NCI-H82 treated with DMSO at 0.1 percent for 48 hours (cell line): ENCODE measurements at regions not wholly inside any gene's neighbourhood (a gene's known extent, or its start where the extent isn't known, plus 50 kb on each side); places are given as distances from the start of the nearest gene placed in this dataset.
A peak's percentile ranks its signal among the peaks of the same experiment; 100 is the strongest.
"Not testable (repeated sequence)": the region's sequence is repeated elsewhere in the genome, so short reads cannot be mapped to it uniquely, and the experiment has no call there.

Source experiments
- DNase-seq: peaks from one replicate; lab custom pipeline; 2025; ENCODE audit not compliant: unreplicated experiment; lab: John Stamatoyannopoulos, UW

DNA sequence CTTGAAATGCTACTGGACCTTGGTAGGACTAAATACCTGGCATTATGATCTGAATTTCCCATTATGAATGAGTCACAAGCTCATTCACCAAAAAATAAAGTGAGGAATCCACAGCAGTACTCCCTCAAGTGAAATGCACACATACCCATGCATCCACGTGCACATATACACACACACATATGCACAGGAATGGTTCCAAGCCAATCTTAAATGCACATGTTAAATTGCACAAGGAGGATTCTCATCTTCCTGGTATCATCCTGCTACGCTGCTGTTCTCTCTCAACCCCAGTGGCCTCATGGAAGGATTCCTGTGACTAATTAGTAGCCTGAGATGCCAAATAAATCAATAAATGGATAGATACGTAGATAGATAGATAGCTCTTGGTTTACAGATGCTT is 132.1 kb upstream of the KLF12 start:
- no peak for DNase-seq

DNA sequence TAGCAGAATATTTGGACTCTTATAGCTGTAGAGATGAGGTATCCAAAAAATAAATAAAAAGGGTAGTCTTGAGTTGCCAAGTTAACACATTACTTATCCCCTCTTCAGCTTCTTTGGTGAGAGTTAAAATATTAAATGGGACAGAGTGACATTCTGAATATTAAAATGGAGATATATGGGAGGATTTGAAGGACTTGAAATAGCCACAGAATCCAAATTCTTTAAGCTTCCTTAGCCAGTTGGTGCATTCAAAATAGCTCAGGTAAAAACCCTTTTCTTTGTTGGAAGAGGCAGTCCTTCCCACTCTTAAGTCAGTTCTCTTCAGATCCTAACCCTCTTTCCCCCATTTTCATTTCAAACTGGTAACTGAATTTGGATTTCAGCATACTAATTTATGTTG is 130.1 kb upstream of the KLF12 start:
- DNase-seq, result no peak

GRCh38 chr13:74260420-74260819 is 126.2 kb upstream of the KLF12 start:
- not testable (repeated sequence) for DNase-seq

DNA sequence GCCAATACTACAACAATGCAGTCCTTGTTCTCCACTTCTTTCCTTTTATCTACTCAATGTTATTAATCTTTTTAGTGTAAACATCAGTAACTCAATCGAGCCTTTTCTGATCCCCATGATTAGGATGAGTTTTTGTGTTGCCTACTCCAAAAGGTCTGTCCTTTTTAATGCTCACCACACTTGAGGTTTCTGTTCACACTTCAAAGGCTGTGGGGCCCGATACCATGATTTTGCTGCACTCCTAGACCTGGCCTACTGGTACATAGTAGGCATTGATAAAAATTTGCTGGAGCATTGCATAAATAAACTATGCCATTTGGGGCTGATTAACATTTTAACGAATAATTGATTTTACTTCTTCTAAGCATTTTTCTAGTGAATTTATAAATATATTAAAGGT is 125.4 kb upstream of the KLF12 start:
- DNase-seq, result no peak

- peak; percentile 64 for DNase-seq
These were observed 124.8 kb upstream of the KLF12 start for GRCh38 chr13:74258961-74259360.

DNA sequence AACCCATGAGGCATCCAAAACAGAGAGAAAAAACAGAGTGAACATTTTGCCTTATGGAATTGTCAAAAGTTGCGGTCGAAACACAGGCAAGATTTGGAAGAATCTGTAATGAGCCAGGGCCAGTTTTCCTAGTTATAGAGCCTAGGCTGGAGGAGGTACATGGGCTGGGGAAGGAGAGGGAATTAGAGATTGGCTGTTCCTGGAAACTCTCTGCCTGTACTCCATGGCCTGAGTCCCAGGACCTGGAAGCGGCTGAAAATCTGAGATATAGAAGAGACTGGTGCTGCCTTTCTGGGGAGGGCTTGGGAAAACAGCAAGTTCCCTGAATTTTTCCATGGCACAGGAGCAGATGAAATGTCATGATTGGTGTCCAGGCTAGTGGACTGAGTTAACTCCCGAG is 122.8 kb upstream of the KLF12 start:
- DNase-seq, result no peak

- no peak for DNase-seq
These were observed 119.0 kb upstream of the KLF12 start for GRCh38 chr13:74253161-74253560.

- DNase-seq, result no peak
These were observed 117.7 kb upstream of the KLF12 start for GRCh38 chr13:74251778-74252519.

- no peak for DNase-seq
These were observed 116.6 kb upstream of the KLF12 start for GRCh38 chr13:74250738-74251190.

GRCh38 chr13:74248477-74248876 is 114.3 kb upstream of the KLF12 start:
- no peak for DNase-seq

- DNase-seq, result no peak
These were observed 112.3 kb upstream of the KLF12 start for GRCh38 chr13:74246487-74246886.

DNA sequence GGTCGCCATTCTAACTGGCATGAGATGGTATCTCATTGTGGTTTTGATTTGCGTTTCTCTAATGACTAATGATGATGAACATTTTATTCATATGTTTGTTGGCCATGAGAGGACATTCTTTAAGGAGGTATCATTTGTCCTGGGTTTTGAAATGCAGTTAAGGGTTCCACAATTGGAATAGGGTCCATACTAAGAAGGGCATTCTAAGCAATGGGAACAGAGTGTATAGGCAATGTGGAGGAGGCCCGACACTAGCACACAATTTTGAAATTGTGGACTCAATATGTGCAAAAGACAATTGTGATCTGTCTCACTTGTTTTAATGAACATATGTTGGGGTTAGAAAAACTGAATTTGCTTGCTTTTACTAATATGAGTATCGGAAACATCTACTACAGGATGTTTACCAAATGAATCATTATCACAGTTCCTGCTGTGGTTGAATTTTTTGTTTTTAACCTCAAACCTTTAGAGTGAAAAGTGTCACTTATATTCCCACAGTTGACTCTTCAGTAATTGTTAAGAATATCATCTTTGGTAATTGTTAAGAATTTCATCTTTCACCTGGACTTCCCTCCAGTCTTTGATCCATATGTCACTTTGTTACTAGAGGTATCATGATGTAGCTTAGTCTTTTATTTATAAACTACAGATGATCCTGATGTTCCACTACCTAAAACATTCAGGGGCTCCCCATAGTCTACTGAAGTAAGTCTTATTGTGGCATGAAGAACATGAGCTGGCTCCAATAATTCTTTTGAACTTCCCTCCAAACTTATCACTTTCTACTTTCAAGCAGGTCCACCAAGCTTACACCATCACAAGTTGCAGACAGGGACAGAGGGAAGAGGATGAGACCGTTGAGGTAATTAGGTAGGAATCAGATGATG is 109.7 kb upstream of the KLF12 start:
- no peak for DNase-seq

DNA sequence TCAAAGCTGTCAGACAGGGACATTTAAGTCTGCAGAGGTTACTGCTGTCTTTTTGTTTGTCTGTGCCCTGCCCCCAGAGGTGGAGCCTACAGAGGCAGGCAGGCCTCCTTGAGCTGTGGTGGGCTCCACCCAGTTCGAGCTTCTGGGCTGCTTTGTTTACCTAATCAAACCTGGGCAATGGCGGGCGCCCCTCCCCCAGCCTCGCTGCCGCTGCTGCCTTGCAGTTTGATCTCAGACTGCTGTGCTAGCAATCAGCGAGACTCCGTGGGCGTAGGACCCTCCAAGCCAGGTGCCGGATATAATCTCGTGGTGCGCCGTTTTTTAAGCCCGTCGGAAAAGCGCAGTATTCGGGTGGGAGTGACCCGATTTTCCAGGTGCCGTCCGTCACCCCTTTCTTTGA is 107.1 kb upstream of the KLF12 start:
- not testable (repeated sequence) for DNase-seq

GRCh38 chr13:74230984-74231501 is 96.8 kb upstream of the KLF12 start:
- no peak for DNase-seq

DNA sequence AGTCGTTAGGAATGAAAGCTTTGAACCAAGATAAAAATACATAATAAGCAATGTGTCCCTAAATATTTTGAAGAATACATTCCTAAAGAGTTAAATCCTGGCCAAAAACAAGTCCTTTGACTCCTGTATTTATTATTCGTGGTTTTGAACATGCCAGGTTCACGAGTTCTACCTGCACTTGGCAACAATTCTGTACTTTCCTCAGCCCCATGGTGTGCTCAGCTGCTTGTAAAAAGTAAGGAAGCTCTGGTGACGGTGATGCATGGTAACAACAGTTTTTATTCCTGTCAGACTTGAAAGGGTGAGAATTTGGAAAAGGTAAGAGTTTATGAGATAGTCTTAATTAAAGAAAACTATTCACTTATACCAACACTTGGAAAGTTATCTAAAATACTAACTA is 95.0 kb upstream of the KLF12 start:
- no peak for DNase-seq

- no peak for DNase-seq
These were observed 93.4 kb upstream of the KLF12 start for GRCh38 chr13:74227476-74228158.

- peak; percentile 38 for DNase-seq
These were observed 92.7 kb upstream of the KLF12 start for GRCh38 chr13:74226791-74227475.

DNA sequence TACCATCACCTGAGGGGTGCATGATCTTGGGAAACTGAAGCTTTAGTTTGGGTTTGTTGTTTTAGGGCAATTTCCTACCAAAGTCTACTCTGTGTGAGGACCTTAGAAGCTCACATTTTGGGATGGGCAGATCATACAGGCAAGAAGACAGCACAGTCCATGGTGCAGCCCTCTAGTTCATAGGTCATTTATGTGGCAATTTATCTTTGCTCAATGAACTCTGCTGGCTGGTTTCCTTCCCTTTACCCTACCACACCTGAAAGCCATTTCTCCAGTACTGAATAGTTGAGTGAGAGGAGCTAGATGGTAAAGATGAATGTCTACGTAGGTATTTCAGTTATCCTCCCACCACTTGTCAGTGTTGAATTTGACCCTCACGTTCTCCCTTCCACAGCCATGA is 87.5 kb upstream of the KLF12 start:
- DNase-seq, result no peak

DNA sequence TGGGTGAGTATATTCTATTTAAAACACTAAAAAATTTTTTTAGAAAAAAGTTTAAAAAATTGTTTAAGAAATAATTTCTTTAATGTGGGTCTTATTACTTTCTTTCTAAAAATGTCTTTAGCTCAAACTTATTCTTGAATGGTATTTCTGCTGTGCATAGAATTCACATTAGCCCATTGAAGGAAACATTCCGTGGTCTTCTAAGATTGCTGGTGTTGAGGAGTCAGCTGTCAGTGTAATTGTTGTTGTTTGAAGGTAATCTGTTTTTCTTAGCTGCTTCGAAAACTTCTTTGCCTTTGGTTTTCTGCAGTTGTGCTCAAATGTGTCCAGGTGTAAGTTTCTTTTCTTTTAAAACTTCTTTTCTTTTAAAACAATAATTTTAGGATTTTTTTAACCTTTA is 85.4 kb upstream of the KLF12 start:
- DNase-seq, result no peak

DNA sequence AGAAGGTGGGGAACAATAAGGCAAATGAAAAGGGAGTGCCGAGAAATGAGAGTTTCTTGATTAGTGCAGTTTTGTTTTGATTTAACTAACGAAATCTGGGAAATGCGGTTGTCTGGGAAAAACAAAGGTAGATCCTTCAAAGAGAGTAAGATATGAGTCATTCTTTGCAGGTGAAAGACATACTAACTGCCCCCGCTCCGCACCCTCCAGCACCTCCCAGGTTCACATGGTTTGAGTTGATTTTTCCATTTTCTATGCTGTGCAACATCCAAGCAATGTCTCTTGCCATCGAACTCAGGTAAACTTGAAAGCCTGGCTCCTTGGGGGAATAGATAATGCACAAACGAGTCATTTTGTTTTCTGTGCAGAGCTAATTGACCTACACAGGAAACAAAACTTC is 84.1 kb upstream of the KLF12 start:
- DNase-seq, result no peak

GRCh38 chr13:74217811-74218210 is 83.6 kb upstream of the KLF12 start:
- no peak for DNase-seq
